NK-92 (cell line): ENCODE measurements at regions not wholly inside any gene's neighbourhood (a gene's known extent, or its start where the extent isn't known, plus 50 kb on each side); places are given as distances from the start of the nearest gene placed in this dataset.
"Not testable (repeated sequence)": the region's sequence is repeated elsewhere in the genome, so short reads cannot be mapped to it uniquely, and the experiment has no call there.

ENCODE experiments used
- DNase-seq: peaks from one replicate; lab custom pipeline; 2025; ENCODE audit not compliant: unreplicated experiment; lab: John Stamatoyannopoulos, UW

GRCh38 chr1:244316986-244317655, 134.6 kb downstream of the ADSS2 start:
- no peak for DNase-seq

GRCh38 chr1:244318078-244318477, 133.6 kb downstream of the ADSS2 start:
- no peak for DNase-seq

GRCh38 chr1:244318512-244318911, 133.2 kb downstream of the ADSS2 start:
- no peak for DNase-seq

GRCh38 chr1:244319283-244320132, 132.2 kb downstream of the ADSS2 start:
- no peak for DNase-seq

- DNase-seq = no peak
Observed at GRCh38 chr1:244322181-244322580, 129.5 kb downstream of the ADSS2 start.

- no peak for DNase-seq
Observed at GRCh38 chr1:244322791-244323521, 128.8 kb downstream of the ADSS2 start.

- DNase-seq = no peak
Observed at GRCh38 chr1:244324176-244324883, 127.4 kb downstream of the ADSS2 start.

- no peak for DNase-seq
Observed at GRCh38 chr1:244325056-244325758, 126.5 kb downstream of the ADSS2 start.

- no peak for DNase-seq
Observed at GRCh38 chr1:244326757-244327156, 125.0 kb downstream of the ADSS2 start.

- no peak for DNase-seq
Observed at GRCh38 chr1:244327533-244327932, 124.2 kb downstream of the ADSS2 start.

GRCh38 chr1:244328476-244328875, 123.2 kb downstream of the ADSS2 start:
- DNase-seq = no peak

- no peak for DNase-seq
Observed at GRCh38 chr1:244329591-244330317, 122.0 kb downstream of the ADSS2 start.

- no peak for DNase-seq
Observed at GRCh38 chr1:244330318-244330625, 121.4 kb downstream of the ADSS2 start.

- DNase-seq = not testable (repeated sequence)
Observed at GRCh38 chr1:244332761-244333160, 118.9 kb downstream of the ADSS2 start.

GRCh38 chr1:244334315-244334714, 117.4 kb downstream of the ADSS2 start:
- DNase-seq = not testable (repeated sequence)

GRCh38 chr1:244334842-244335241, 116.9 kb downstream of the ADSS2 start:
- DNase-seq = not testable (repeated sequence)

- DNase-seq = no peak
Observed at GRCh38 chr1:244335456-244335855, 116.3 kb downstream of the ADSS2 start.

GRCh38 chr1:244336232-244336899, 115.3 kb downstream of the ADSS2 start:
- DNase-seq = no peak

- no peak for DNase-seq
Observed at GRCh38 chr1:244337839-244338238, 113.9 kb downstream of the ADSS2 start.
